Gastroesophageal sphincter (tissue), 3 donors: ENCODE measurements at regions not wholly inside any gene's neighbourhood (a gene's known extent, or its start where the extent isn't known, plus 50 kb on each side); places are given as distances from the start of the nearest gene placed in this dataset.

Experiments used
- EP300 ChIP-seq: sonication (generic); formaldehyde crosslinking; IDR thresholded peaks from one replicate; pipeline ENCODE4 v1.6.1; 2017; ENCODE audit warnings: antibody characterized with exemption, mild to moderate bottlenecking
- TF ChIP-seq, protein P1 (sequence below), 4 experiments: fragments of 200-600 bp in 2 of 4; fragments of 450-650 bp in 2 of 4; sonication (generic) in 1 of 4; IDR thresholded peaks; one replicate each; pipeline ENCODE4 v1.5.1; 2017 to 2019; ENCODE audit warnings: antibody characterized with exemption in 4 of 4, mild to moderate bottlenecking in 2 of 4, moderate library complexity in 2 of 4

- no peak for TF ChIP-seq EP300
- TF ChIP-seq, protein P1, sequence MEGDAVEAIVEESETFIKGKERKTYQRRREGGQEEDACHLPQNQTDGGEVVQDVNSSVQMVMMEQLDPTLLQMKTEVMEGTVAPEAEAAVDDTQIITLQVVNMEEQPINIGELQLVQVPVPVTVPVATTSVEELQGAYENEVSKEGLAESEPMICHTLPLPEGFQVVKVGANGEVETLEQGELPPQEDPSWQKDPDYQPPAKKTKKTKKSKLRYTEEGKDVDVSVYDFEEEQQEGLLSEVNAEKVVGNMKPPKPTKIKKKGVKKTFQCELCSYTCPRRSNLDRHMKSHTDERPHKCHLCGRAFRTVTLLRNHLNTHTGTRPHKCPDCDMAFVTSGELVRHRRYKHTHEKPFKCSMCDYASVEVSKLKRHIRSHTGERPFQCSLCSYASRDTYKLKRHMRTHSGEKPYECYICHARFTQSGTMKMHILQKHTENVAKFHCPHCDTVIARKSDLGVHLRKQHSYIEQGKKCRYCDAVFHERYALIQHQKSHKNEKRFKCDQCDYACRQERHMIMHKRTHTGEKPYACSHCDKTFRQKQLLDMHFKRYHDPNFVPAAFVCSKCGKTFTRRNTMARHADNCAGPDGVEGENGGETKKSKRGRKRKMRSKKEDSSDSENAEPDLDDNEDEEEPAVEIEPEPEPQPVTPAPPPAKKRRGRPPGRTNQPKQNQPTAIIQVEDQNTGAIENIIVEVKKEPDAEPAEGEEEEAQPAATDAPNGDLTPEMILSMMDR (IDR thresholded peaks at IDR 0.05) = no peak
Measured at GRCh38 chr3:103803787-103804186, 1369.0 kb downstream of the ZPLD1 start.
